Transverse colon (tissue), 4 donors: ENCODE measurements at regions not wholly inside any gene's neighbourhood (a gene's known extent, or its start where the extent isn't known, plus 50 kb on each side); places are given as distances from the start of the nearest gene placed in this dataset.

Source experiments
- DNase-seq: peaks from one replicate; pipeline ENCODE4 v3.0.0-alpha.2; 2019
- H3K27ac ChIP-seq, 4 donors: fragments of 200-600 bp; sonication (generic); 2 replicates each; pipeline ENCODE4 v1.5.1; 2016 to 2018; ENCODE audit warnings: inconsistent platforms in 4 of 4
- H3K27me3 ChIP-seq: fragments of 200-600 bp; sonication (generic); 2 replicates; pipeline ENCODE4 v1.5.1; 2017; ENCODE audit warnings: inconsistent platforms
- H3K36me3 ChIP-seq, 4 donors: fragments of 200-600 bp; sonication (generic); 2 replicates each; pipeline ENCODE4 v1.5.1; 2017 to 2019; ENCODE audit warnings: inconsistent platforms in 4 of 4
- H3K4me1 ChIP-seq, 4 donors: fragments of 200-600 bp; sonication (generic); 2 replicates each; pipeline ENCODE4 v1.5.1; 2017 to 2020; ENCODE audit warnings: inconsistent platforms in 4 of 4
- H3K4me3 ChIP-seq, 4 donors: fragments of 200-600 bp; sonication (generic); 1 replicate in 1 of 4; 2 replicates in 3 of 4; pipeline versions ENCODE4 v1.5.1 to v1.6.1; 2017 to 2019; ENCODE audit warnings: inconsistent platforms in 4 of 4
- H3K9me3 ChIP-seq, 2 donors: fragments of 200-600 bp; sonication (generic); 2 replicates each; pipeline ENCODE4 v1.5.1; 2017 to 2019; ENCODE audit warnings: inconsistent platforms in 2 of 2
- CTCF ChIP-seq, 5 experiments: fragments of 200-600 bp in 3 of 5; fragments of 450-650 bp in 2 of 5; sonication (generic) in 3 of 5; IDR thresholded peaks; 1 replicate in 2 of 5; 2 replicates in 3 of 5; pipeline ENCODE4 v1.5.1; 2016 to 2017; ENCODE audit warnings: antibody characterized with exemption in 5 of 5, inconsistent platforms in 3 of 5, mild to moderate bottlenecking in 2 of 5, moderate library complexity in 1 of 5
- EP300 ChIP-seq: sonication (generic); formaldehyde crosslinking; IDR thresholded peaks from one replicate; pipeline ENCODE4 v1.6.1; 2017; ENCODE audit warnings: antibody characterized with exemption, low read depth
- POLR2A ChIP-seq: fragments of 450-650 bp; IDR thresholded peaks from one replicate; pipeline ENCODE4 v1.6.1; 2016; ENCODE audit warnings: antibody characterized with exemption, mild to moderate bottlenecking, moderate library complexity
- POLR2AphosphoS5 ChIP-seq, 3 donors: sonication (generic); formaldehyde crosslinking; IDR thresholded peaks; one replicate each; pipeline ENCODE4 v1.6.1; 2016; ENCODE audit warnings: antibody characterized with exemption in 3 of 3
- WGBS, 2 donors: methylation state at CpG; one replicate each; pipeline ENCODE4 v1.1.5; 2018; ENCODE audit warnings: low coverage in 1 of 2; 5-methylcytosine and 5-hydroxymethylcytosine counted together
- in situ Hi-C, 4 donors: fragments of 200-750 bp; cut with MboI; loops; one replicate each; pipeline versions ENCODE4 v1.15.0 to v1.15.1; 2017; ENCODE audit warnings: low sequenced_read_pairs in 3 of 4, low pct_ligation_motif_present in 1 of 4, low pct_unique_long_range_greater_than_20kb in 1 of 4
- intact Hi-C: fragments of 100-400 bp; cut with DNase I; formaldehyde crosslinking; loops from one replicate; pipeline ENCODE4 v1.15.1; 2023; ENCODE audit warnings: low total_unique reads

- in situ Hi-C loops (no loop called here), intact Hi-C loops (no loop called here)
- Histone ChIP-seq H3K4me1 (peaks cover 0 to 5% (median 0%) of the 10 kb centered on the region in 4 donors), H3K9me3 (no peaks in the 10 kb centered on the region), H3K27ac (no peak overlapping the region), H3K27me3 (no peaks in the 10 kb centered on the region), H3K36me3 (no peaks in the 10 kb centered on the region), H3K4me3 (no peak overlapping the region)
- DNase-seq = peak; percentile 15
- no peak for TF ChIP-seq CTCF (IDR thresholded peaks at IDR 0.05)
- peak in 1 of 3 donors; percentile 9 for TF ChIP-seq POLR2AphosphoS5 (IDR thresholded peaks at IDR 0.05)
- WGBS, 2 donors = 36 to 47% methylated on average over 2 of the region's 2 CpGs
These were observed 609.0 kb upstream of the STXBP6 start for GRCh38 chr14:25658988-25659387.

- Histone ChIP-seq H3K27me3 (no peaks in the 10 kb centered on the region), H3K27ac (no peak overlapping the region), H3K9me3 (no peaks in the 10 kb centered on the region), H3K36me3 (no peaks in the 10 kb centered on the region), H3K4me3 (no peak overlapping the region), H3K4me1 (no peaks in the 10 kb centered on the region)
- TF ChIP-seq CTCF (IDR thresholded peaks at IDR 0.05) (no peak), POLR2AphosphoS5 (IDR thresholded peaks at IDR 0.05) (no peak)
- WGBS, 2 donors = 58 to 77% methylated on average over 2 of the region's 2 CpGs
- DNase-seq = no peak
- in situ Hi-C loops (no loop called here), intact Hi-C loops (no loop called here)
These were observed 580.5 kb upstream of the STXBP6 start for GRCh38 chr14:25630447-25630846.

DNA sequence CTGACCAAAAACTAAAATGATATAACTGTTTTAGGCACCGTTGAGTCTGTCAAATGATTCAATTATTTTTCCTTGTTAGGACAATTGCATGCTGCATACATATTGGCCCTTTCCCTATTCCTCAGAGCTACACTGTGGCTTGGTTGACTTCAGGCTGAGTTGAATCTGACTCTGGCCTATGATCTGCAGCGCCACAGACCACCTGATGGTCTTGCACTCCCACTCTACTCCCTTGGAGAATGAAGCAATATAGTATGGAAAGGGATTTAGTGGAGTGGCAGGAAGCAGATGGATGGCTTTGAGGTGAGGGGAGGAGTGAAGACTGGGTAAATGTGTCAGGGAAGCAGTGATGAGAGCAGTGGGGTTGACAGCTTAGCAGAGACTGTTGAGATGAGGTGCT, 579.0 kb upstream of the STXBP6 start:
- Histone ChIP-seq H3K27ac (no peak overlapping the region), H3K4me3 (no peak overlapping the region), H3K36me3 (no peaks in the 10 kb centered on the region), H3K27me3 (no peaks in the 10 kb centered on the region), H3K4me1 (no peaks in the 10 kb centered on the region), H3K9me3 (no peaks in the 10 kb centered on the region)
- no peak for DNase-seq
- WGBS, 2 donors = 80 to 89% methylated on average over 1 to 2 of the region's 2 CpGs
- in situ Hi-C loops (no loop called here), intact Hi-C loops (no loop called here)
- TF ChIP-seq CTCF (IDR thresholded peaks at IDR 0.05) = no peak
- no peak for TF ChIP-seq POLR2A
- no peak for TF ChIP-seq EP300
- no peak for TF ChIP-seq POLR2AphosphoS5 (IDR thresholded peaks at IDR 0.05)

- no peak overlapping the region for H3K4me3 ChIP-seq
- no peaks in the 10 kb centered on the region for H3K27me3 ChIP-seq
- H3K27ac ChIP-seq = no peak overlapping the region
- no peak for DNase-seq
- in situ Hi-C loops = no loop called here
- WGBS, 2 donors = 86 to 88% methylated on average over 2 of the region's 2 CpGs
- H3K36me3 ChIP-seq = no peaks in the 10 kb centered on the region
- H3K9me3 ChIP-seq = no peaks in the 10 kb centered on the region
- intact Hi-C loops = no loop called here
- no peaks in the 10 kb centered on the region for H3K4me1 ChIP-seq
- no peak for TF ChIP-seq CTCF (IDR thresholded peaks at IDR 0.05)
- no peak for TF ChIP-seq POLR2A
- TF ChIP-seq POLR2AphosphoS5 (IDR thresholded peaks at IDR 0.05) = no peak
- TF ChIP-seq EP300 = no peak
These were observed 578.4 kb upstream of the STXBP6 start for GRCh38 chr14:25628390-25628789.
